ENCODE measurements at regions not wholly inside any gene's neighbourhood (a gene's known extent, or its start where the extent isn't known, plus 50 kb on each side); places are given as distances from the start of the nearest gene placed in this dataset.

GRCh38 chr14:84228702-84229101 is 1301.2 kb upstream of the FLRT2 start:
- no peaks in the 10 kb centered on the region for H3K27me3 ChIP-seq (ENCODE audit: insufficient read depth, poor library complexity, severe bottlenecking)
- no peak for DNase-seq (ENCODE audit: low read depth in 1 of 2, low spot score in 1 of 2)
- no peak overlapping the region for H3K4me3 ChIP-seq (replicated peaks; ENCODE audit: insufficient read depth, low read length)
- TF ChIP-seq GABPA (IDR thresholded peaks at IDR 0.05; ENCODE audit: low read depth) = no peak
- no peak for TF ChIP-seq REST (IDR thresholded peaks at IDR 0.05; ENCODE audit: insufficient replicate concordance, low read depth)
- TF ChIP-seq SPI1 (IDR thresholded peaks at IDR 0.05; ENCODE audit: borderline replicate concordance, low read depth) = no peak
- TF ChIP-seq POLR2AphosphoS5 (IDR thresholded peaks at IDR 0.05; ENCODE audit: low read depth) = no peak
- no peak for TF ChIP-seq CTCF (IDR thresholded peaks at IDR 0.05; ENCODE audit: insufficient read depth, low read length)
- H3K27ac ChIP-seq (replicated peaks) = no peak overlapping the region

- Histone ChIP-seq H3K4me3 (replicated peaks; ENCODE audit: insufficient read depth, low read length) (no peak overlapping the region), H3K27me3 (ENCODE audit: insufficient read depth, poor library complexity, severe bottlenecking) (no peaks in the 10 kb centered on the region), H3K27ac (replicated peaks) (no peak overlapping the region)
- DNase-seq (ENCODE audit: low read depth in 1 of 2, low spot score in 1 of 2) = no peak
- TF ChIP-seq GABPA (IDR thresholded peaks at IDR 0.05; ENCODE audit: low read depth) = no peak
- no peak for TF ChIP-seq SPI1 (IDR thresholded peaks at IDR 0.05; ENCODE audit: borderline replicate concordance, low read depth)
- no peak for TF ChIP-seq REST (IDR thresholded peaks at IDR 0.05; ENCODE audit: insufficient replicate concordance, low read depth)
- TF ChIP-seq POLR2AphosphoS5 (IDR thresholded peaks at IDR 0.05; ENCODE audit: low read depth) = no peak
- TF ChIP-seq CTCF (IDR thresholded peaks at IDR 0.05; ENCODE audit: insufficient read depth, low read length) = no peak
Measured at GRCh38 chr14:84234281-84234680, 1295.7 kb upstream of the FLRT2 start.

GRCh38 chr14:84236290-84236689 is 1293.7 kb upstream of the FLRT2 start:
- DNase-seq (ENCODE audit: low read depth in 1 of 2, low spot score in 1 of 2) = no peak
- Histone ChIP-seq H3K27ac (replicated peaks) (no peak overlapping the region), H3K27me3 (ENCODE audit: insufficient read depth, poor library complexity, severe bottlenecking) (no peaks in the 10 kb centered on the region), H3K4me3 (replicated peaks; ENCODE audit: insufficient read depth, low read length) (no peak overlapping the region)
- TF ChIP-seq GABPA (IDR thresholded peaks at IDR 0.05; ENCODE audit: low read depth) = no peak
- TF ChIP-seq SPI1 (IDR thresholded peaks at IDR 0.05; ENCODE audit: borderline replicate concordance, low read depth) = no peak
- TF ChIP-seq REST (IDR thresholded peaks at IDR 0.05; ENCODE audit: insufficient replicate concordance, low read depth) = no peak
- TF ChIP-seq POLR2AphosphoS5 (IDR thresholded peaks at IDR 0.05; ENCODE audit: low read depth) = no peak
- no peak for TF ChIP-seq CTCF (IDR thresholded peaks at IDR 0.05; ENCODE audit: insufficient read depth, low read length)
